OCI-LY7 (cell line): ENCODE measurements at regions not wholly inside any gene's neighbourhood (a gene's known extent, or its start where the extent isn't known, plus 50 kb on each side); places are given as distances from the start of the nearest gene placed in this dataset.

Experiments
- CTCF ChIP-seq: fragments of 200-600 bp; sonication (generic); conservative IDR thresholded peaks from 2 replicates; pipeline ENCODE4 v1.5.1; 2014; ENCODE audit warnings: mild to moderate bottlenecking, antibody characterized with exemption, low read length, moderate library complexity, mixed read lengths
- EZH2phosphoT487 ChIP-seq: fragments of 200-600 bp; sonication (generic); IDR thresholded peaks from 2 replicates; pipeline ENCODE4 v1.6.1; 2018; ENCODE audit warnings: low read depth, borderline replicate concordance, mild to moderate bottlenecking, mixed run types, antibody characterized with exemption, low read length, moderate library complexity, mixed read lengths

GRCh38 chr16:59394526-59394925 is 660.4 kb upstream of the GOT2 start:
- no peak for TF ChIP-seq CTCF
- TF ChIP-seq EZH2phosphoT487, result no peak
